ENCODE measurements at regions not wholly inside any gene's neighbourhood (a gene's known extent, or its start where the extent isn't known, plus 50 kb on each side); places are given as distances from the start of the nearest gene placed in this dataset.

DNA sequence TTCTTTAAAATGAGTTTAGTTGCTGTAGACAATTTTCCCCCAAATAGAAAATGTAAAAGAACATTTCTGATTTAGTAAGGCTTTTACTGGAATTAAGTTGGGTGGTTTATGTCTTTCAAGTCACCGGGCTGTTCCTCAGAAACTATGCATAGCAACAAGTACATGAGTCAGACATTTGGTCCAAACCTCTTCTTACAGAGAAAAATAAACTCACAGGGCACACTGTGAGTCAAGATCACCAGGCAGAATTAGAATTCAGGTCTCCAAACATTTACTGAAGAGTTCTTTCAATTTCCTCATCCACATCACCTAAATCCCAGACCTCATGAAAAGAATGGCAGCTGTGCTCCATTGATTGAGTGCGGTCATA is 476.1 kb upstream of the SOX5 start:
- Histone ChIP-seq H3K27me3 (ENCODE audit: insufficient read depth, low read length) (no peaks in the 10 kb centered on the region), H3K36me3 (ENCODE audit: insufficient read depth, low read length) (no peaks in the 10 kb centered on the region), H2AFZ (ENCODE audit: low read length) (no peak overlapping the region), H3K79me2 (ENCODE audit: insufficient read depth, low read length) (no peaks in the 10 kb centered on the region), H3K4me1 (ENCODE audit: insufficient read depth, low read length) (no peaks in the 10 kb centered on the region), H3K4me3 (ENCODE audit: insufficient read depth, low read length) (no peak overlapping the region), H3K27ac (ENCODE audit: low read depth, low read length) (no peak overlapping the region), H4K20me1 (ENCODE audit: insufficient read depth, low read length) (no peaks in the 10 kb centered on the region), H3K9me3 (ENCODE audit: low read depth, low read length) (no peaks in the 10 kb centered on the region), H3K4me2 (ENCODE audit: insufficient read depth, low read length) (no peak overlapping the region)
- no peak for DNase-seq (ENCODE audit: insufficient read length, low spot score, missing footprints)
- TF ChIP-seq, protein P1, sequence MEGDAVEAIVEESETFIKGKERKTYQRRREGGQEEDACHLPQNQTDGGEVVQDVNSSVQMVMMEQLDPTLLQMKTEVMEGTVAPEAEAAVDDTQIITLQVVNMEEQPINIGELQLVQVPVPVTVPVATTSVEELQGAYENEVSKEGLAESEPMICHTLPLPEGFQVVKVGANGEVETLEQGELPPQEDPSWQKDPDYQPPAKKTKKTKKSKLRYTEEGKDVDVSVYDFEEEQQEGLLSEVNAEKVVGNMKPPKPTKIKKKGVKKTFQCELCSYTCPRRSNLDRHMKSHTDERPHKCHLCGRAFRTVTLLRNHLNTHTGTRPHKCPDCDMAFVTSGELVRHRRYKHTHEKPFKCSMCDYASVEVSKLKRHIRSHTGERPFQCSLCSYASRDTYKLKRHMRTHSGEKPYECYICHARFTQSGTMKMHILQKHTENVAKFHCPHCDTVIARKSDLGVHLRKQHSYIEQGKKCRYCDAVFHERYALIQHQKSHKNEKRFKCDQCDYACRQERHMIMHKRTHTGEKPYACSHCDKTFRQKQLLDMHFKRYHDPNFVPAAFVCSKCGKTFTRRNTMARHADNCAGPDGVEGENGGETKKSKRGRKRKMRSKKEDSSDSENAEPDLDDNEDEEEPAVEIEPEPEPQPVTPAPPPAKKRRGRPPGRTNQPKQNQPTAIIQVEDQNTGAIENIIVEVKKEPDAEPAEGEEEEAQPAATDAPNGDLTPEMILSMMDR (IDR thresholded peaks at IDR 0.05; ENCODE audit: extremely low read depth, low read depth, low read length), result no peak

GRCh38 chr12:24424889-24425600 is 475.6 kb upstream of the SOX5 start:
- no peaks in the 10 kb centered on the region for H3K27me3 ChIP-seq (ENCODE audit: insufficient read depth, low read length)
- no peaks in the 10 kb centered on the region for H3K79me2 ChIP-seq (ENCODE audit: insufficient read depth, low read length)
- H3K27ac ChIP-seq (ENCODE audit: low read depth, low read length), result no peak overlapping the region
- H4K20me1 ChIP-seq (ENCODE audit: insufficient read depth, low read length), result no peaks in the 10 kb centered on the region
- H2AFZ ChIP-seq (ENCODE audit: low read length), result no peak overlapping the region
- no peaks in the 10 kb centered on the region for H3K36me3 ChIP-seq (ENCODE audit: insufficient read depth, low read length)
- H3K4me2 ChIP-seq (ENCODE audit: insufficient read depth, low read length), result no peak overlapping the region
- H3K4me1 ChIP-seq (ENCODE audit: insufficient read depth, low read length), result no peaks in the 10 kb centered on the region
- DNase-seq (ENCODE audit: insufficient read length, low spot score, missing footprints), result no peak
- H3K4me3 ChIP-seq (ENCODE audit: insufficient read depth, low read length), result no peak overlapping the region
- TF ChIP-seq, protein P1 (IDR thresholded peaks at IDR 0.05; ENCODE audit: extremely low read depth, low read depth, low read length), result no peak
- H3K9me3 ChIP-seq (ENCODE audit: low read depth, low read length), result no peaks in the 10 kb centered on the region

DNA sequence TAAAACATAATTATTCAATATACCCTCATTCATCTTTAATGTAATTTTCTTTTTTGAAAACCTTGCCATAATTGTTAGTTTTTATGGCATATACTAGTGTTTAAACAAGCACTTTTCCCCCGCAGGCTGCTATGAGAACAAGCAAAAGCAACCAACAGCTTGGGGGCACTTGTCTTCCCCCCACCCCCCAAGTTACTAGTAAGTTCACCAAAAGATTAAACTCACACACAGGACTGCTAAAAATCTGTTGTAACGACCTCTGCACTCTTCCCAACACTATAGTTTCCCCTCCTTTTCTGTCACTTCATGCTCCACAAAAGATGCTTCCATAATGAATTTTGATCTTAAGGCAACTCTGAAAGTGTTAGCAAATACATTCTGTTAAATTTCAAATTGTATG is 474.9 kb upstream of the SOX5 start:
- Histone ChIP-seq H3K79me2 (ENCODE audit: insufficient read depth, low read length) (no peaks in the 10 kb centered on the region), H3K36me3 (ENCODE audit: insufficient read depth, low read length) (no peaks in the 10 kb centered on the region), H3K4me1 (ENCODE audit: insufficient read depth, low read length) (no peaks in the 10 kb centered on the region)

GRCh38 chr12:24423611-24424010 is 474.1 kb upstream of the SOX5 start:
- no peaks in the 10 kb centered on the region for H3K9me3 ChIP-seq (ENCODE audit: low read depth, low read length)

More for the DNA sequence above, 474.9 kb upstream of the SOX5 start:
- no peak overlapping the region for H3K4me2 ChIP-seq (ENCODE audit: insufficient read depth, low read length)
- H3K27me3 ChIP-seq (ENCODE audit: insufficient read depth, low read length), result no peaks in the 10 kb centered on the region
- no peak for DNase-seq (ENCODE audit: insufficient read length, low spot score, missing footprints)
- H4K20me1 ChIP-seq (ENCODE audit: insufficient read depth, low read length), result no peaks in the 10 kb centered on the region
- no peak overlapping the region for H2AFZ ChIP-seq (ENCODE audit: low read length)
- TF ChIP-seq, protein P1 (IDR thresholded peaks at IDR 0.05; ENCODE audit: extremely low read depth, low read depth, low read length), result no peak
- no peaks in the 10 kb centered on the region for H3K9me3 ChIP-seq (ENCODE audit: low read depth, low read length)
- H3K4me3 ChIP-seq (ENCODE audit: insufficient read depth, low read length), result no peak overlapping the region
- H3K27ac ChIP-seq (ENCODE audit: low read depth, low read length), result no peak overlapping the region

More at GRCh38 chr12:24423611-24424010, 474.1 kb upstream of the SOX5 start:
- Histone ChIP-seq H3K27me3 (ENCODE audit: insufficient read depth, low read length) (no peaks in the 10 kb centered on the region), H3K4me2 (ENCODE audit: insufficient read depth, low read length) (no peak overlapping the region), H3K27ac (ENCODE audit: low read depth, low read length) (no peak overlapping the region), H3K4me3 (ENCODE audit: insufficient read depth, low read length) (no peak overlapping the region), H4K20me1 (ENCODE audit: insufficient read depth, low read length) (no peaks in the 10 kb centered on the region), H3K36me3 (ENCODE audit: insufficient read depth, low read length) (no peaks in the 10 kb centered on the region), H3K79me2 (ENCODE audit: insufficient read depth, low read length) (no peaks in the 10 kb centered on the region), H2AFZ (ENCODE audit: low read length) (no peak overlapping the region), H3K4me1 (ENCODE audit: insufficient read depth, low read length) (no peaks in the 10 kb centered on the region)
- DNase-seq (ENCODE audit: insufficient read length, low spot score, missing footprints), result no peak
- TF ChIP-seq, protein P1 (IDR thresholded peaks at IDR 0.05; ENCODE audit: extremely low read depth, low read depth, low read length), result no peak
